ENCODE measurements at regions not wholly inside any gene's neighbourhood (a gene's known extent, or its start where the extent isn't known, plus 50 kb on each side); places are given as distances from the start of the nearest gene placed in this dataset.

- no peak overlapping the region for H2AFZ ChIP-seq (ENCODE audit: low read length)
- no peaks in the 10 kb centered on the region for H3K27me3 ChIP-seq (ENCODE audit: insufficient read depth, low read length)
- no peak overlapping the region for H3K14ac ChIP-seq (ENCODE audit: insufficient read depth, low read length)
- no peak overlapping the region for H4K5ac ChIP-seq (ENCODE audit: insufficient read length, low read depth, low read length)
- no peak overlapping the region for H3K4me3 Mint-ChIP-seq
- H3K9me3 Mint-ChIP-seq: no peaks in the 10 kb centered on the region; a peak in 1 of 5 replicates
- no peaks in the 10 kb centered on the region for H3K23me2 ChIP-seq (ENCODE audit: insufficient read length, low read depth, low read length, poor library complexity, severe bottlenecking)
- TF ChIP-seq CTCF (conservative IDR thresholded peaks at IDR 0.05): no peak
- WGBS (ENCODE audit: extremely low coverage, insufficient read length, low lambda C conversion rate): no CpG with 5 or more reads among the region's 1 CpG
- H4K20me1 ChIP-seq (ENCODE audit: control insufficient read depth, insufficient read depth, insufficient read length): no peaks in the 10 kb centered on the region
- H2BK5ac ChIP-seq (ENCODE audit: insufficient read length, low read length): no peak overlapping the region
- H2BK120ac ChIP-seq (ENCODE audit: low read depth, low read length, poor library complexity, severe bottlenecking): no peak overlapping the region
- H3K23ac ChIP-seq (ENCODE audit: insufficient read length, low read depth, low read length): no peak overlapping the region
- no peaks in the 10 kb centered on the region; the same call in none of the 2 replicates for H3K27me3 Mint-ChIP-seq (ENCODE audit: low read depth)
- no peaks in the 10 kb centered on the region for H3K79me2 ChIP-seq (ENCODE audit: insufficient read depth, low read length)
- H3K56ac ChIP-seq (ENCODE audit: insufficient read length, low read depth, low read length): no peak overlapping the region
- H3K4ac ChIP-seq (ENCODE audit: low read depth, low read length): no peak overlapping the region
- H3K9me3 ChIP-seq (ENCODE audit: control insufficient read depth, low read depth, low read length): no peaks in the 10 kb centered on the region
- H2BK15ac ChIP-seq (ENCODE audit: low read depth, low read length): no peak overlapping the region
- no peak overlapping the region for H3K4me2 ChIP-seq (ENCODE audit: insufficient read depth, insufficient read length, low read length)
- H2AK5ac ChIP-seq (ENCODE audit: insufficient read length, low read length): no peak overlapping the region
- no peak overlapping the region for H2BK20ac ChIP-seq (ENCODE audit: low read depth, low read length, poor library complexity, severe bottlenecking)
- H4K91ac ChIP-seq (ENCODE audit: insufficient read length, low read depth, low read length): no peak overlapping the region
- H3K4me1 ChIP-seq (ENCODE audit: insufficient read depth, low read length): no peaks in the 10 kb centered on the region
- H2BK12ac ChIP-seq (ENCODE audit: insufficient read length, low read depth, low read length): no peak overlapping the region
- peaks cover 4% of the 10 kb centered on the region in 2 experiments; a peak in 2 of 4 replicates for H3K4me1 Mint-ChIP-seq
- no peak overlapping the region for H3T11ph ChIP-seq (ENCODE audit: low read length)
- H3K36me3 Mint-ChIP-seq (ENCODE audit: insufficient read depth in 1 of 3, low read depth in 3 of 3): no peaks in the 10 kb centered on the region
- no peak overlapping the region for H3K27ac ChIP-seq (ENCODE audit: insufficient read length, low read depth, low read length)
- no peak for DNase-seq
- 0 out of 7 replicates have a peak overlapping the region, but pooled peaks of 1 of the 3 experiments have one; percentile 2 for H3K27ac Mint-ChIP-seq
- peak overlapping the region; percentile 50 for H3K18ac ChIP-seq (ENCODE audit: insufficient read length, low read depth, low read length)
- no peak overlapping the region for H4K8ac ChIP-seq (replicated peaks; ENCODE audit: insufficient read length, low read depth, low read length)
- no peaks in the 10 kb centered on the region for H3K79me1 ChIP-seq (ENCODE audit: insufficient read depth, low read depth, low read length, poor library complexity, severe bottlenecking)
- H3K9ac ChIP-seq (ENCODE audit: extremely low read depth, insufficient read length, low read length): no peak overlapping the region
Measured at GRCh38 chr6:8995156-8995555, 559.8 kb upstream of the SLC35B3 start.

Measured in H9 (cell line).